GM12873 (cell line): ENCODE measurements at regions not wholly inside any gene's neighbourhood (a gene's known extent, or its start where the extent isn't known, plus 50 kb on each side); places are given as distances from the start of the nearest gene placed in this dataset.

Experiments
- TF ChIP-seq, protein P1 (sequence below): IDR thresholded peaks from 2 replicates; pipeline ENCODE4 v1.5.1; 2012; ENCODE audit warnings: low read depth, mild to moderate bottlenecking, moderate library complexity, low read length, control low read depth; ENCODE audit not compliant: insufficient read depth; ENCODE audit errors: missing control alignments

DNA sequence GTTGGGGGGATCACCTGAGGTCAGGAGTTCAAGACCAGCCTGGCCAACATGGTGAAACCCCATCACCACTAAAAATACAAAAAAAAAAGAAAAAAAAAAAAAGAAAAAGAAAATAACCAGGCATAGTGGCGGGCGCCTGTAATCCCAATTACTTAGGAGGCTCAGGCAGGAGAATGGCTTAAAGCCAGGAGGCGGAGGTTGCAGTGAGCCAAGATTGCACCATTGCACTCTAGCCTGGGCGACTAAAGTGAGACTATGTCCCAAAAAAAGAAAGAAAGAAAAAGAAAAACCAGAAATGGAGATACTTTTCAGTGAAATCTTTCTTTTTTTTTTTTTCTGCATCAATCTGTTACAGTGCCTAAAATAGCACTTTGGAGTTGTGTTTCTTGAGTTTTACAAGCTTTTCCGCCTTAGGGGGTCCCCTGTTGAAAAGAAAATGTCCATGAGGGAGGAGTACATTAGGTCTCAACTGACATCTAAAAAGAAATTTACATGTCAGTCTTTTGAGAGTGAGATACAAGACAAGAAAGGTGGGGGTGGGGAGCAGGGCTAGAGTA lies 82.9 kb upstream of the VASH1 start:
- TF ChIP-seq, protein P1, sequence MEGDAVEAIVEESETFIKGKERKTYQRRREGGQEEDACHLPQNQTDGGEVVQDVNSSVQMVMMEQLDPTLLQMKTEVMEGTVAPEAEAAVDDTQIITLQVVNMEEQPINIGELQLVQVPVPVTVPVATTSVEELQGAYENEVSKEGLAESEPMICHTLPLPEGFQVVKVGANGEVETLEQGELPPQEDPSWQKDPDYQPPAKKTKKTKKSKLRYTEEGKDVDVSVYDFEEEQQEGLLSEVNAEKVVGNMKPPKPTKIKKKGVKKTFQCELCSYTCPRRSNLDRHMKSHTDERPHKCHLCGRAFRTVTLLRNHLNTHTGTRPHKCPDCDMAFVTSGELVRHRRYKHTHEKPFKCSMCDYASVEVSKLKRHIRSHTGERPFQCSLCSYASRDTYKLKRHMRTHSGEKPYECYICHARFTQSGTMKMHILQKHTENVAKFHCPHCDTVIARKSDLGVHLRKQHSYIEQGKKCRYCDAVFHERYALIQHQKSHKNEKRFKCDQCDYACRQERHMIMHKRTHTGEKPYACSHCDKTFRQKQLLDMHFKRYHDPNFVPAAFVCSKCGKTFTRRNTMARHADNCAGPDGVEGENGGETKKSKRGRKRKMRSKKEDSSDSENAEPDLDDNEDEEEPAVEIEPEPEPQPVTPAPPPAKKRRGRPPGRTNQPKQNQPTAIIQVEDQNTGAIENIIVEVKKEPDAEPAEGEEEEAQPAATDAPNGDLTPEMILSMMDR: no peak

DNA sequence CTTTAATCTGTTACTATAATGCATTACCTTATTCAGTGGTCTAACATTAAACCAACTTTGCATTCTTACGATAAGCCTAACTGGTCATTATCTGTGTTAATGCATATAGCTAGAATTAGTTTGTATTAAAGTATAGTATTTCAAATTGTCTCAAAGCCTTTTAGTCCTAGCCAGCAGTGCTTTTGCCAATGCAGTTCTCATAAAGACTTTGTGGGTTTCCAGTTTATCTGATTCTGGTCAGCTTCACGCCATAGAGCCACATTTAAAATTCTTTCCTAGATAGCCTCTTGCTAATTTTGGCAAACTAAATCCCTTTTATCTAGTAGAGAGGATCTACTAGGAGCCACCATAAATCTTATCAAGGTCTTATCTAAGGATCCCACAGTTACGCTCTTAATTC lies 78.9 kb upstream of the VASH1 start:
- TF ChIP-seq, protein P1: no peak

DNA sequence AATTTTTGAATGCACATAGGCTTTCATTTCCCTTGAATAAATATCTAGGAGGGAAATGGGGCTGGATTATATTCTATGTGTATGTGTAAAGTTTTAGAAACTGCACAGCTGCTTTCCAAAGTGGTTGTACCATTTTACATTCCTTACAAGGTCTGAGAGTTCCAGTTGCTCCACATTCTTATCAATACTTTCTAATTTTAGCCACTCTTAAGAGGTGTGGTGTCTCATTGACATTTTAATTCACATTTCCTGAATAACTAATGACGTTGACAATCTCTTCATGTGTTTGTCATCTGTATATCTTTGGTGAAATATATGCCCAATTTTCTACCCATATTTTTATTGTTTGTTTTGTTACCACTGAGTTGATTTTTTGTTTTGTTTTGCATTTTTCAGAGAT lies 74.6 kb upstream of the VASH1 start:
- TF ChIP-seq, protein P1: no peak

DNA sequence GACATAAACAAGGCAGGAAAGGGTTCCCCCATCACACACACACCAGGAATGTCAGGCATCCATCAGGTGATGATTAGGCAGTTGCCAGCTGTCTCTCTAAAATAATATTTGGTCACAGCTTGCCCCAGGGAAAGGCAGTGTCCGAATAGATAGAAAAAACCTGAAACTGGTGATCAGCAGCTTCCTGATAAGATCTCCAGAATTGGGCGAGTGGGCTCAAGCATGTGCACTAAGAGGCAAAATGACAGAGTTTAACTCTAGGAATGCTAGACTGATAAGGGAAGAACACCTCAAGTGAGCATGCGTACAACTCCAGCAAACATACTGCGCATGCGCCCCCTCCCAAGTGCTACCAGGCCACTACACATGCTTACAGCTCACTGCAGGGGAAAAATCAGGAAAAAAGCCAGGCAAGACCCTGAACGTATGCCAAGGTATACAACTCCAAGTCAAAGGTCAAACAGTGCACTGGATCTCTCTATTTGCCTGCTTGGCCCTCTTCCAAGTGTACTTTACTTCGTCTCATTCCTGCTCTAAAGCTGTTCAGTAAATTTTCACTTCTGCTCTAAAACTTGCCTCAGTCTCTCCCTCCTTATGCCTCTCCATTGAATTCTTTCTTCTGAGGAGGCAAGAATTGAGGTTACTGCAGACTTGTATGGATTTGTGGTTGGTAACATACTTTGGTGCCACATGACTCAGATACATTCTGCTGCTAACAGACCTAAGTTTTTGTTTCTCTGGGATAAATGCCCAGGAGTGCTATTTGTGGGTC lies 73.5 kb upstream of the VASH1 start:
- TF ChIP-seq, protein P1: no peak

DNA sequence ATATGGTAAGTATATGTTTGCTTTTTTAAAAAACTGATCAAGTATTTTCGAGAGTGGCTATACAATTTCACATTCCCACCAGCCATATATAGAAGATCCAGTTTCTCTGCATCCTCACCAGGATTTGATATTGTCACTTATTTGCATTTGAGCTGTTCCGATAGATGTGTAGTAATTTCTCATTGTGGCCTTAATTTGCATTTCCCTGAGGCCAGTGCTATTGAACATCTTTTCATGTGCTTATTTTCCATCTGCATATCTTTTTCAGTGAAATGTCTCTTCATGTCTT lies 72.9 kb upstream of the VASH1 start:
- TF ChIP-seq, protein P1: no peak

DNA sequence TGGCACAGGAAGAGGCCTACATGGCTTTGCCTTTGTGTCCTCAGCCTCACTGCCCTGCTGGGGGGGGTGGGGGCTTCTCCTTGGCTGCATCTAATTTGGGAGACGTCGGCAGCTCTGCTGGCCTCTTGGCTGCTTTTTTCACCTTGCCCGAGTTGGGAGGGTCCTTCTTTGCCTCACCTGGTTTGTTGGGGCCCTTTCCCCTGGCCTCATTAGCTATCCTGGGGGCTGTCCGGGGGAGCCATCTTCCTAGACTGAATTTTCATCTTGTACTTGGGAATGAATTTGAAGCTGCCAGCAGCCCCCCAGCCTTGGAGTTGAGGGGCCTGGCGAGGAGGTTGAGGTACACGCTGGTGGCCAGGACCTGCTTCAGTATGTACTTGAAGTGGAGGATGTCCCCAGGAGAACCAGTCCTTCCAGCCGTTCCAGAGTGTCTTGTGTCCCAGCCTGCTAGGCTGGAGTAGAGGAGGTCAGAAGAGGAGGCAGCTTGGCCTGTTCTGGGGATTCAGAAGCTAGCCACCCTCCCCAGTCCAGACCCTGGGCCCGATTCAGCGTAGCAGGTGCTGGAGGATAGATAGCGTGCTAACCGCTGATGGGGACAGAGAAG lies 70.7 kb upstream of the VASH1 start:
- TF ChIP-seq, protein P1: no peak

DNA sequence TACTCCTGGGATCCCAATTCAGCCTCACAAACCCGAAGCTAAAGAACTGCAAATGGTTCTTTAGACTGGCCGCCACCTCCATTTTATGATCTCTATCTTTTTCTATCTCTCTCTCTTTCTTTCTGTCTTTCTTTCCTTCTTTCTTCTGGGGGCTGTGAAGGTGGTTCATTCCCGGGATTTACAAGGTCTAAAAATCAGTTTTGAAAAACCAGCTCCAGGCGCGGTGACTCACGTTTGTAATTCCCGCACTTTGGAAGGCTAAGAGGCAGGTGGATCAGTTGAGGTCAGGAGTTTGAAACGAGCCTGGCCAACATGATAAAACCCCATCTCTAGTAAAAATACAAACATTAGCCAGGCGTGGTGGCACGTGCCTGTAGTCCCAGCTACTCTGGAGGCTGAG lies 67.2 kb upstream of the VASH1 start:
- TF ChIP-seq, protein P1: no peak
